ENCODE measurements at regions not wholly inside any gene's neighbourhood (a gene's known extent, or its start where the extent isn't known, plus 50 kb on each side); places are given as distances from the start of the nearest gene placed in this dataset.
"Not testable (repeated sequence)": the region's sequence is repeated elsewhere in the genome, so short reads cannot be mapped to it uniquely, and the experiment has no call there.

- no peaks in the 10 kb centered on the region for H3K4me1 ChIP-seq
- intact Hi-C loops (cut with DNase I): no loop called here
- H3K4me3 ChIP-seq: no peak overlapping the region
- DNase-seq (ENCODE audit: extremely low spot score in 2 of 2): no peak
- no peaks in the 10 kb centered on the region for H3K9me3 ChIP-seq
- TF ChIP-seq CTCF (IDR thresholded peaks at IDR 0.05) (no peak), POLR2AphosphoS5 (IDR thresholded peaks at IDR 0.05; ENCODE audit: insufficient read depth in 1 of 2, low read depth in 1 of 2) (no peak), POLR2A (IDR thresholded peaks at IDR 0.05) (no peak)
- no peak overlapping the region for H3K27ac ChIP-seq
- no peaks in the 10 kb centered on the region for H3K36me3 ChIP-seq
- H3K27me3 ChIP-seq: no peaks in the 10 kb centered on the region
Observed at GRCh38 chr12:34151019-34151418, 128.7 kb downstream of the ALG10 start.

DNA sequence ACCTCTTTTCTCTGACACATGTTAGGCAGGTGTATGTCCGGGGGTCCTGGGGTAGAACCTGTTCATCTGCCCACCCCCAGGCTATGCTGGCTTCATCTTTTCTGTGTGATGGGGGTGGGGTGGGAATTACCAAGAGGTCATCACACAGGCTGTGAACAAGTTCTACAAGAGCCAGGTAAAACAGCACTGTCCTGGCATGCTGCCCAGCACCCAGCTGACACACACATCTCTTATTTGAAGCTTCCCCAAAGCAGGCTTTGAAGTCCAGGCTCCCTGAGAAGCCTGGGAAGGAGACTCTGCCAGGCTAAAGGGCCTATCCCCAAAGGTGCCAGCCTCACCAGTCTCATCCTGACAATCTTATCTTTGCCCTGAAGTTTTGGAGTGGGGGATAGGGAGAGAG, 141.1 kb downstream of the ALG10 start:
- H3K27ac ChIP-seq: no peak overlapping the region
- H3K27me3 ChIP-seq: no peaks in the 10 kb centered on the region
- no peaks in the 10 kb centered on the region for H3K9me3 ChIP-seq
- no peaks in the 10 kb centered on the region for H3K4me1 ChIP-seq
- TF ChIP-seq POLR2AphosphoS5 (IDR thresholded peaks at IDR 0.05; ENCODE audit: insufficient read depth in 1 of 2, low read depth in 1 of 2) (no peak), CTCF (IDR thresholded peaks at IDR 0.05) (no peak), POLR2A (IDR thresholded peaks at IDR 0.05) (no peak)
- no peak for DNase-seq (ENCODE audit: extremely low spot score in 2 of 2)
- no peak overlapping the region for H3K4me3 ChIP-seq
- no peaks in the 10 kb centered on the region for H3K36me3 ChIP-seq
- intact Hi-C loops (cut with DNase I): no loop called here

DNA sequence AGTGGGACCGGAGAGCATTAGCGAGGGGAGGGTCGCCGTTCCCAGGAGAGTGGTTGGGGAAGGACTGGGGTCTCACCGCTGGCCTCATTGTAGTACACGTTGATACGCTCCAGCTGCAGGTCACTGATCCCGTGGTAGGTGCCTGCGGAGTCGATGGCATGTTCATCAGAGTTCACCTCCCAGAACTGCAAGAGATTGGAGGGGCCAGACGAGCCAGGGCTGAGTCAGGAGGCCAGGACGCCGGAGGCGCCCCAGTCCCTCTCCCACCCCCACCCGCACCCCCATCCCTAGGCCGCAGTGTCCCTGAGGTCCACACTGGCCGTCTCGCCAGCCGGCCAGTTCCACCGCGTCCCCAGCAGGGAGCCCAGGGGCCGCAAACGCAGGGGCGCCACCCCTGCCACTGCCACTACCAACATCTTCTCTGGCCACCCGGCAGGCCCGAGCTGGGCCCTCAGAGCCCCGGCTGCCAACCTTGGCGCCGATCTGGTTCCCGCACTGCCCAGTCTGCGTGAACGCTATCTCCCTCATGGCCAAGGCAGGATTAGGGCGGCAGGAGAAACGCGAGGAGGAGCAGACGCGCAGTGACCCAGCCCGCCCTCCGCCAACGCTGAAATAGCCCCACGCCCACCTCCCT, 144.2 kb downstream of the ALG10 start:
- no peak overlapping the region for H3K27ac ChIP-seq
- no peak for DNase-seq (ENCODE audit: extremely low spot score in 2 of 2)
- H3K36me3 ChIP-seq: no peaks in the 10 kb centered on the region
- H3K9me3 ChIP-seq: no peaks in the 10 kb centered on the region
- no peaks in the 10 kb centered on the region for H3K27me3 ChIP-seq
- TF ChIP-seq CTCF (IDR thresholded peaks at IDR 0.05) (no peak), POLR2A (IDR thresholded peaks at IDR 0.05) (no peak), POLR2AphosphoS5 (IDR thresholded peaks at IDR 0.05; ENCODE audit: insufficient read depth in 1 of 2, low read depth in 1 of 2) (no peak)
- no peak overlapping the region for H3K4me3 ChIP-seq
- no peaks in the 10 kb centered on the region for H3K4me1 ChIP-seq
- intact Hi-C loops (cut with DNase I): no loop called here

DNA sequence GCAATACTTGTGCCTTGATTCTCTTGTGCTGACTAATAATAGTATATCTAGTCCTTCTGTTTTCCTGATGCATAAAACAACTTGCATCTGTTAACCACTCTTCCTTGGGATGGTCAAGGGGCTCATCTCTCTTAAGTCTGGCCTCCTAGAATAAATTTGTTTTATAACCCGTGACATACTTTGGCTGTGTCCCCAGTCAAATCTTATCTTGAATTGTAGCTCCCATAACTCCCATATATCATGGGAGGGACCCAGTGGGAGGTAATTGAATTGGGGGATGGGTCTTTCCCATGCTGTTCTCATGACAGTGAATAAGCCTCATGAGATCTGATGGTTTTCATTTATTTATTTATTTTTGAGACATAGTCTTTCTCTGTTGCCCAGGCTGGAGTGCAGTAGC, 146.2 kb downstream of the ALG10 start:
- H3K4me1 ChIP-seq; H3K4me3 ChIP-seq; H3K27me3 ChIP-seq; H3K9me3 ChIP-seq; intact Hi-C loops (cut with DNase I); H3K27ac ChIP-seq; DNase-seq (ENCODE audit: extremely low spot score in 2 of 2); H3K36me3 ChIP-seq: not testable (repeated sequence)

GRCh38 chr12:34186492-34186891, 164.2 kb downstream of the ALG10 start:
- Histone ChIP-seq H3K27ac (no peak overlapping the region), H3K9me3 (no peaks in the 10 kb centered on the region), H3K27me3 (no peaks in the 10 kb centered on the region), H3K36me3 (no peaks in the 10 kb centered on the region), H3K4me3 (no peak overlapping the region), H3K4me1 (no peaks in the 10 kb centered on the region)
- TF ChIP-seq CTCF (IDR thresholded peaks at IDR 0.05): no peak
- TF ChIP-seq POLR2AphosphoS5 (IDR thresholded peaks at IDR 0.05; ENCODE audit: insufficient read depth in 1 of 2, low read depth in 1 of 2): no peak
- no peak for TF ChIP-seq POLR2A (IDR thresholded peaks at IDR 0.05)
- intact Hi-C loops (cut with DNase I): no loop called here
- no peak for DNase-seq (ENCODE audit: extremely low spot score in 2 of 2)

Data from vagina (tissue), 2 donors.